AG04450 (cell line): ENCODE measurements at regions not wholly inside any gene's neighbourhood (a gene's known extent, or its start where the extent isn't known, plus 50 kb on each side); places are given as distances from the start of the nearest gene placed in this dataset.
A peak's percentile ranks its signal among the peaks of the same experiment; 100 is the strongest.
"Not testable (repeated sequence)": the region's sequence is repeated elsewhere in the genome, so short reads cannot be mapped to it uniquely, and the experiment has no call there.

Experiments used
- CTCF ChIA-PET: fragments of 300-600, 350-600 bp; formaldehyde crosslinking; extraction: SDS; loops from one replicate; lab custom pipeline; 2022; ENCODE audit warnings: antibody characterized with exemption, inconsistent platforms; lab: Charles Lee
- POLR2A ChIA-PET: fragments of 350-600 bp; formaldehyde crosslinking; extraction: SDS; loops from one replicate; lab custom pipeline; 2021; ENCODE audit warnings: antibody characterized with exemption, inconsistent platforms; lab: Yijun Ruan, JAX
- DNase-seq: peaks from one replicate; pipeline ENCODE4 v3.0.0-alpha.2; 2011; ENCODE audit warnings: low read depth, low spot score
- H3K27ac ChIP-seq: one replicate; pipeline ENCODE4 v1.5.1; 2012; ENCODE audit warnings: low read depth, low read length, control low read depth
- H3K27me3 ChIP-seq: one replicate; pipeline ENCODE4 v1.6.0; 2012; ENCODE audit warnings: low read length; ENCODE audit not compliant: control insufficient read depth, insufficient read depth
- H3K4me3 ChIP-seq: 2 replicates; pipeline ENCODE4 v1.5.1; 2011; ENCODE audit warnings: mild to moderate bottlenecking, low read depth, low read length, control low read depth
- H3K9me3 ChIP-seq: 2 replicates; pipeline ENCODE4 v1.5.1; 2012; ENCODE audit warnings: low read length; ENCODE audit not compliant: control insufficient read depth, insufficient read depth
- CTCF ChIP-seq: IDR thresholded peaks from 2 replicates; pipeline ENCODE4 v1.5.1; 2011; ENCODE audit warnings: low read depth, low read length, control low read depth, inconsistent platforms

DNA sequence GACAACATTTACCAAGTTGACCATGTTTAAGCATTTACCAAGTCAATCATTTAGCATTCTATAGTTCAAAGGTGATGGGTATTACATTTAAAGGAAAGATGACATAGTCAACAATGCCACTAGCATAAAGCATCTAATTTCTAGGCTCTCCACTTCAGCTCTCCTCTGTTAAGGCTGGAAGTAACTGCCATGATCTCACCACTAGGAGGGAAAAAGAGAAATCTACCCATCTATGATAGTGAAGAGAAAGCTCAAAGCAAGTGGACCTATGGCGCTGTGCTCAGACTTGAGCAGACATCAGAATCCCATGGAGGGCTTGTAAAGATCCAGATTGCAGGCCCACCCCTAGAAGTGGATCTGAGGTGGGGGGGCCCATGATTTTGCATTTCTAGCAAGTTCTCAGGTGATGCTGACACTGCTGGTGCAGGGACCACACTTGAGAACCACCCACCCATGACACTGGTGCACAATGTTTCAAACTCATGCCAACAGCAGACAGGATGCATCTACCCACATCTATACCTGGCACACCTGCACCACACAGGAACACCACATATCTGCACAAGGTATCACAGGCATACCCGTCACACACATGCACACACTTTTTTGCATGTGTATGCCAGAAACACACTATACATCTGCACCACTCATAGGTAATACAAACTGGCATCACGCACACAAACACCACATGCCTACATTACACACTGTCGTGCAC, 392.9 kb upstream of the RUNX1 start:
- CTCF ChIA-PET = no interaction called here
- no peaks in the 10 kb centered on the region for H3K9me3 ChIP-seq
- H3K27me3 ChIP-seq = no peaks in the 10 kb centered on the region
- peak; percentile 21; the same call in 1 of the 2 replicates for TF ChIP-seq CTCF
- H3K4me3 ChIP-seq = no peak overlapping the region
- no peak overlapping the region for H3K27ac ChIP-seq
- POLR2A ChIA-PET = no interaction called here
- DNase-seq = no peak

DNA sequence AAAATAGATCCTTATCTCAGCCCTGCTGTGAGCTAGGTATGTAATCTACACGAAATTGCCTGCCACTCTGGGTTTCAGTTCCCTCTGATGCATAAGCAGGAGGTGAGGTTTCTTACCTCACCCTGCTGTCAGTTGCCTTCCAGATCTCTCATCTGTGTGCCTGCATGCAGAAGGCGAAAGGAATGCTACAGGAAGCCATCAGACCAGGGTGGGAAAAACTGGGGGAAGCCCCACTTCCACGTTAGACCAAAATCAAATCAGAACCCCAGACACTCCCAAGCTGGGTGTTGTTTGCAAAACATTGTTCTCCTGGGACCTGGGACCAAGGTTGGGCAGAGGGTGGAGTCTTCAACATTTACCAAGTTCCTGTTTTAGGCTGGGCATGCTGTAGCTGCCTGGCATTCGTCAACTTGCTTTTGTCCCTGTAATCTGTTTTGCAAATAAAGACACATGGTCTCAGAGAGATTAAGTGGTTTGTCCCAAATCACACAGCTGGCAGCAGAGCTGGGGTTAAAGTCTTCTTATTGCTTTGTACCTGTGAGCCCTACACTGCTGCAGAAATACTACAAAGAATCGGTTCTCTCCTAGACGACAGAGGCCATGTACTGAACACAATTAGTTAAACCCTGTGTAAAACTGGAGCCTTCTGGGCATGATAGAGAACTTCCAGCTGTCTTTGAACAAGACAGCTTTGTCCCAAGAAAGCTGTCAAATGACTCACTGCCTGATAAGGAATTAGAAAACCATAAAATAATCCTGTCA, 389.7 kb upstream of the RUNX1 start:
- DNase-seq = no peak
- no peak overlapping the region for H3K27ac ChIP-seq
- H3K4me3 ChIP-seq = no peak overlapping the region
- no peaks in the 10 kb centered on the region for H3K27me3 ChIP-seq
- no peaks in the 10 kb centered on the region for H3K9me3 ChIP-seq
- no peak for TF ChIP-seq CTCF
- ChIA-PET POLR2A (no interaction called here), CTCF (no interaction called here)

DNA sequence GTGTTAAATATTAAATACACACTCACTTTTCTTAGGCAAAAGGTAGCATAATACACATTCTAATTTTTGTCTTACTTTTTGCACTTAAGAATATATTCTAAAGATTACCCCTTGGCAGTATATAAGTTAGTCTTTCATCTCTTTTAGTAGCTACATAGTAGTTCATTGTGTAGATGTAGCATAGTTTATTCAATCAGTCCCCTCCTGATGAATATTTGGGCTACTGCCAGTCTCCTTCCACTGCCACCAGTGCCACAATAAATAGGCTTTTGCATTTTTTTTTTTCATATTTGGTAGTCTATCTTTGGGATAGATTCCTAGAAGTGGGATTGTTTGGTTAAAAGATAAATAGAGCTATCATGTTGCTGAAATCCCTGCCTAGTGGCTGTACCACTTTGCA, 388.8 kb upstream of the RUNX1 start:
- POLR2A ChIA-PET = no interaction called here
- H3K4me3 ChIP-seq = no peak overlapping the region
- peaks cover 5% of the 10 kb centered on the region; the same call in 1 of the 2 replicates for H3K9me3 ChIP-seq
- no peak overlapping the region for H3K27ac ChIP-seq
- CTCF ChIA-PET = no interaction called here
- no peaks in the 10 kb centered on the region for H3K27me3 ChIP-seq
- TF ChIP-seq CTCF = no peak
- no peak for DNase-seq

DNA sequence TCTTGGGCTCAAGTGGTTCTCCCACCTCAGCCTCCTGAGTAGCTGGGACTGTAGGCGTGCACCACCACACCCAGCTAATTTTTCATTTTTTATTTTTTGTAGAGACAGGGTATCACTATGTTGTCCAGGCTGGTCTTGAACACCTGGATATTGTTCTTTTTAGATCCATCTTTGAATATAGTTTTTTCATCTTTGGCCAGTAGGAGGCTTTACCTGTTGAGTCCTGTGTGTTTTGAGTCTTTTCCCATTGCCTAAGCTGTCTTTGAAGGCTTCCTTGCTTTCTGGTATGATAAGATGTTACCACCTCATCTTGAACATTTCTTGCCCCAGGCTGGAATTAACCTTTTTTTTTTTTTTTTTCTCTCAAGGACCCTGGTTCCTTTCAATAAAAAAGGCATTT, 387.8 kb upstream of the RUNX1 start:
- no peak for DNase-seq
- ChIA-PET POLR2A (no interaction called here), CTCF (interaction anchor here (0.7 kb wide), 3 partner anchors 90 to 542 kb away, joined by 3 to 5 read pairs (median 5); no protein-coding TSS in a partner anchor)
- TF ChIP-seq CTCF = no peak
- Histone ChIP-seq H3K9me3 (peaks cover 14% of the 10 kb centered on the region; the same call in 1 of the 2 replicates), H3K27me3 (no peaks in the 10 kb centered on the region), H3K27ac (no peak overlapping the region), H3K4me3 (no peak overlapping the region)

DNA sequence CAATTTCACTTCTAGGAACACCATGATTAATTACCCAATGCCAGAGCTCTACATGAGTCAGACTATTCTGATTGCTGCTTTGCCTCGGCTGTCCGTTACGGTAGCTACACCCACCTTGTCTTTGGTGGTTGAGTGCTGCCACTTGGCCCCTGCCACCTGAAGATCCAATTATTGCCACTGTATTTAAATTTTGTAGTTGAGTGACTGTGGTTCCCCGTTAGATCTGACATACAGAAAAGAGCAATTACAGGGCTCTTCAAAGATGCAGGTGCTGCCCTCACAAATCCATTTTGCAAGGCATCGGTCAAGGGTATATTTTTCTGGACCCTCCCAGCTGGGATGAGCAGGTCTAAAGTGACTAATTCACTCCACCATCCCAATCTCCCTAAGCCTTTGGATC, 383.5 kb upstream of the RUNX1 start:
- POLR2A ChIA-PET, H3K4me3 ChIP-seq, DNase-seq, H3K27ac ChIP-seq, H3K27me3 ChIP-seq: not testable (repeated sequence)
- CTCF ChIA-PET = interaction anchor here (0.7 kb wide), 1 partner anchor 596 kb away, joined by 3 read pairs; no protein-coding TSS in a partner anchor
- peaks cover 14% of the 10 kb centered on the region; the same call in 1 of the 2 replicates for H3K9me3 ChIP-seq
